ENCODE measurements at regions not wholly inside any gene's neighbourhood (a gene's known extent, or its start where the extent isn't known, plus 50 kb on each side); places are given as distances from the start of the nearest gene placed in this dataset.

GRCh38 chr2:211133766-211134165, 577.4 kb downstream of the CPS1 start:
- Mint-ChIP-seq H3K36me3 (no peaks in the 10 kb centered on the region), H3K9me3 (peaks cover 0 to 5% of the 10 kb centered on the region in 2 donors), H3K4me1 (no peaks in the 10 kb centered on the region), H3K4me3 (no peak overlapping the region), H3K27ac (no peak overlapping the region), H3K27me3 (no peaks in the 10 kb centered on the region)
- ATAC-seq (replicated peaks) (no peak), DNase-seq (no peak)

DNA sequence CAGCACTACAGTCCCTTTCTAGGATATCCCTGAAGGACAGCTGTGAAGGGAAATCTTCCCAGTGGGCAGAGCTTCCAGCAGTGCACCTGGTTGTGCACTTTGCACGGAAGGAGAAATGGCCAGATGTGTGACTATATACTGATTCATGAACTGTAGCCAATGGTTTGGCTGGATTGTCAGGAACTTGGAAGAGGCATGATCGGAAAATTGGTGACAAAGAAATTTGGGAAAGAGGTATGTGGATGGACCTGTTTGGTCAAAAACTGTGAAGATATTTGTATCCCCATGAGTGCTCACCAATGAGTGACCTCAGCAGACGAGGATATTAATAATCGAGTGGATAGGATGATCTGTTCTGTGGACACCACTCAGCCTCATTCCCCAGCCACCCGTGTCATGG, 582.2 kb downstream of the CPS1 start:
- Mint-ChIP-seq H3K27ac (no peak overlapping the region), H3K4me3 (no peak overlapping the region), H3K9me3 (peaks cover 0 to 7% of the 10 kb centered on the region in 2 donors), H3K36me3 (no peaks in the 10 kb centered on the region), H3K4me1 (no peaks in the 10 kb centered on the region), H3K27me3 (no peaks in the 10 kb centered on the region)
- DNase-seq, result no peak
- no peak for ATAC-seq (replicated peaks)

DNA sequence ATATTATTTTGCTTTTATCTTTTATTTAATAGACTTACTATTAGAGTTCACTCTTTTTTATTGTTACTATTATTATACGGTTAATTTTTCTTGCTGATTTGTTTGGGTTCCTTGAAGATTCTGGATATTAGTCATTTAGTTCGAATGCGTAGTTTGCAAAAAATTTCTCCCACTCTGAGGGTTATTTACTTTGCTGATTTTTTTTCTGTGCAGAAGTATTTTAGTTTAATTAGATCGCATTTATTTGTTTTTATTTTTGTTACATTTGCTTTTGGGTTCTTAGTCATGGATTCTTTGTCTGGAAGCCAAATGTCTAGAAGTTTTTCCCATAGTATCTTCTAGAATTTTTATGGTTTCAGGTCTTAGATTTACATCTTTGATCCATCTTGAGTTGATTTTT, 585.2 kb downstream of the CPS1 start:
- Mint-ChIP-seq H3K36me3 (no peaks in the 10 kb centered on the region), H3K4me3 (no peak overlapping the region), H3K9me3 (peaks cover 6 to 8% of the 10 kb centered on the region in 2 donors), H3K27me3 (peaks cover 0 to 5% of the 10 kb centered on the region in 2 donors), H3K27ac (no peak overlapping the region), H3K4me1 (no peaks in the 10 kb centered on the region)
- DNase-seq (no peak), ATAC-seq (replicated peaks) (no peak)

- H3K36me3 Mint-ChIP-seq, result no peaks in the 10 kb centered on the region
- H3K9me3 Mint-ChIP-seq, result peaks cover 6% of the 10 kb centered on the region in 2 donors
- peaks cover 0 to 5% of the 10 kb centered on the region in 2 donors for H3K27me3 Mint-ChIP-seq
- no peak overlapping the region for H3K4me3 Mint-ChIP-seq
- ATAC-seq (replicated peaks), result no peak
- no peaks in the 10 kb centered on the region for H3K4me1 Mint-ChIP-seq
- no peak for DNase-seq
- H3K27ac Mint-ChIP-seq, result no peak overlapping the region
Observed at GRCh38 chr2:211144078-211144477, 587.7 kb downstream of the CPS1 start.

- ATAC-seq (replicated peaks) (no peak), DNase-seq (no peak)
- Mint-ChIP-seq H3K4me1 (no peaks in the 10 kb centered on the region), H3K4me3 (no peak overlapping the region), H3K36me3 (no peaks in the 10 kb centered on the region), H3K9me3 (peaks cover 6% of the 10 kb centered on the region in 2 donors), H3K27me3 (peaks cover 0 to 5% of the 10 kb centered on the region in 2 donors), H3K27ac (no peak overlapping the region)
Observed at GRCh38 chr2:211144974-211145665, 588.7 kb downstream of the CPS1 start.

- H3K4me1 Mint-ChIP-seq, result no peaks in the 10 kb centered on the region
- H3K9me3 Mint-ChIP-seq, result peaks cover 2 to 3% of the 10 kb centered on the region in 2 donors
- no peak overlapping the region for H3K4me3 Mint-ChIP-seq
- peaks cover 0 to 3% of the 10 kb centered on the region in 2 donors for H3K27me3 Mint-ChIP-seq
- no peak overlapping the region for H3K27ac Mint-ChIP-seq
- DNase-seq (no peak), ATAC-seq (replicated peaks) (no peak)
- no peaks in the 10 kb centered on the region for H3K36me3 Mint-ChIP-seq
Observed at GRCh38 chr2:211149731-211150130, 593.3 kb downstream of the CPS1 start.

DNA sequence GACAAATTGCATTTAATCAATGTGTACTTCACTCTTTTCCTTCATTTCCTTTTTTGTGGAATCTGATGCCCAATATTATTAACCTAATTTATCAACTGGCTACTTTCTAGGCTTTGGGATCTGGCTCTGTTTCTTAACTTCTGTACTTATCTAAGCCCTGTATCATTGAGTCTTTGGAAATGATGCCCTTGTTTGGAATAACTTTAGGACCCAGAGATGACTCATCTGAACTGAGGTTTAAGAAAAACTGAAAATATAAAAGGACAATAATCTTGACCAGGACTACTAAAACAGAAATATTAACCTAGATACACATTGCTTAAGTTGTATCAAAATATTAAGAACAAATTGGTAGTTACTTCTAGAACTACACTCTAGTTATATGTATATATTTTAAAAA, 600.8 kb downstream of the CPS1 start:
- Mint-ChIP-seq H3K36me3 (no peaks in the 10 kb centered on the region), H3K4me3 (no peak overlapping the region), H3K27ac (no peak overlapping the region), H3K9me3 (no peaks in the 10 kb centered on the region), H3K4me1 (no peaks in the 10 kb centered on the region), H3K27me3 (no peaks in the 10 kb centered on the region)
- no peak for ATAC-seq (replicated peaks)
- DNase-seq, result no peak

- H3K9me3 Mint-ChIP-seq, result no peaks in the 10 kb centered on the region
- ATAC-seq (replicated peaks), result peak; percentile 87 to 93
Observed at GRCh38 chr2:211157856-211158463, 601.6 kb downstream of the CPS1 start.

DNA sequence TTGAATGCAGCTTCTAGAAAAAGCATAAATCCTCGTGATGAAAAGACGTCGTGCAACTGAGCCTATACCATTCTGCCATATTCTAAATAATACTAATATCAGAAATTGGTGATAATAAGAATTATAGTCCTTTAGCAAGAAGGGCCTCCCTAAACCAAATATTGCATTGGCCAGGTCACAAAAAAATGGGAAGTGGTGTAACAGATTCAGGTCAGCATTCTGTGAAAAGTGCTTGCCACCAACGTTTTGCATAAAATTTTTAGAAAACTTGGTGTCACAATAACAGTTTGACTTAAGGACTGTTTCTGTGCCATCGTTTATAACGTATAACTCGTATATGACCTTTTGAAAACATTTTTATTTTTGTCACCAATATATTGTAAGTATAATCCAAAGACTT, 603.6 kb downstream of the CPS1 start:
- H3K4me3 Mint-ChIP-seq, result no peak overlapping the region
- no peaks in the 10 kb centered on the region for H3K36me3 Mint-ChIP-seq
- H3K27ac Mint-ChIP-seq, result no peak overlapping the region
- H3K27me3 Mint-ChIP-seq, result peaks cover 0 to 5% of the 10 kb centered on the region in 2 donors
- ATAC-seq (replicated peaks) (no peak), DNase-seq (no peak)
- H3K9me3 Mint-ChIP-seq, result no peaks in the 10 kb centered on the region
- H3K4me1 Mint-ChIP-seq, result no peaks in the 10 kb centered on the region

More at GRCh38 chr2:211157856-211158463, 601.6 kb downstream of the CPS1 start:
- peak; percentile 31 for DNase-seq
- Mint-ChIP-seq H3K27ac (no peak overlapping the region), H3K4me3 (no peak overlapping the region), H3K27me3 (peaks cover 0 to 3% of the 10 kb centered on the region in 2 donors), H3K4me1 (no peaks in the 10 kb centered on the region), H3K36me3 (no peaks in the 10 kb centered on the region)

DNA sequence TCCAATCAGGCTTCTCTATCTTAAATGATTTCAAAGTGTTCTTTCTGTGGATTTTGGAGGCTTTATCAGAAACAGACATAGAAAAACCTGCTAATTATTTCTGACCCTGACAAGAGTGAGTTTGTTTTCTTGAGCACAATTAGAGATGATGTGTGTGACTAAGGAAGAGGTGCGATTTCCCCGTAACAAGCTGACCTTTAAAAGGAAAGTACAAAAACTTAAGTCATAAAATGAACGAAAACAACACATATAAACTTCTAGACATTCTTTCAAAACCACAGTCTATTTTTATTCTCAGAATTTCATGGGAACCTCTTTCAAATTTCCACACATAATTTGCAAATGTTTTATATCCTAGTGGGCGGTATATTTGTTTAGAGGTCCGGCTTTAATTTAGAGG, 604.8 kb downstream of the CPS1 start:
- Mint-ChIP-seq H3K4me1 (no peaks in the 10 kb centered on the region), H3K9me3 (no peaks in the 10 kb centered on the region), H3K4me3 (no peak overlapping the region), H3K27me3 (peaks cover 0 to 5% of the 10 kb centered on the region in 2 donors), H3K36me3 (no peaks in the 10 kb centered on the region), H3K27ac (no peak overlapping the region)
- DNase-seq (no peak), ATAC-seq (replicated peaks) (no peak)

DNA sequence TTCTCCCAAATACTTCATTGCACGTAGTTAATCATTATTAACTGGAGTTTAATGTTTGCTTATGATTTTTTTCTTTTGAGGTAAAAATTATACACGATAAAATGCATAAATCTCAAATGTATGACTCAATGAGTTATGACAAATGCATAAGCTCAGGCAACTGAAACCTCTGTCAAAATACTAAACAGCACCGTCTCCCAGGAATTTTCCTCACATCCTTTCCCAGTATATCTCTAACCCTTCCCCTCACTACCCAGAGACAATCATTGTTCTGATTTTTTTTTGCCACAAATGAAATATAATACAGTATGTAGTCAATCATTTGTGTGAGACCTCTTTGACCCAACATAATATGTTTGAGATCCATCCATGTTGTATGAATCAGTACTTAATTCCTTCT, 606.5 kb downstream of the CPS1 start:
- Mint-ChIP-seq H3K36me3 (no peaks in the 10 kb centered on the region), H3K27ac (no peak overlapping the region), H3K9me3 (no peaks in the 10 kb centered on the region), H3K4me1 (no peaks in the 10 kb centered on the region), H3K27me3 (peaks cover 0 to 5% of the 10 kb centered on the region in 2 donors), H3K4me3 (no peak overlapping the region)
- ATAC-seq (replicated peaks) (no peak), DNase-seq (no peak)

DNA sequence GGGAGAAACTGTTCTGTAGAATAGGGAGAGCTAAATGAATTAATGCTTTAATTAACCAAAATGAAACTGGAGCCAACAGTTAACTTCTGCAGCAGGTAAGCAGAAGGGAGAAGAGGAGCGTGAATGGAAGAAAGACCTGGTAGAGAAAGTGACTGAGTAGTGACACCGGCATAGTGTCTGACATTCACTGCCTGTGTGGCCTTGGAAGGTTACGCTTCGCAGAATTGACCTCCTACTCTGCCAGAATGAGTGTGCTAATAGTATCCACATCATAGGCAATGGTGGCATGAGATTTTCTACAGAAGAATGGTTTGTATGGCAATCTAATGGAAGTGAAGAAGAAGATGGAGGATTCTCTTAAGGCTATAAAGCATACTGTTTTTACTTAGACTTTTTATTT, 614.4 kb downstream of the CPS1 start:
- H3K27ac Mint-ChIP-seq, result no peak overlapping the region
- H3K27me3 Mint-ChIP-seq, result no peaks in the 10 kb centered on the region
- DNase-seq (no peak), ATAC-seq (replicated peaks) (no peak)
- H3K9me3 Mint-ChIP-seq, result no peaks in the 10 kb centered on the region
- H3K4me1 Mint-ChIP-seq, result no peaks in the 10 kb centered on the region
- no peaks in the 10 kb centered on the region for H3K36me3 Mint-ChIP-seq
- no peak overlapping the region for H3K4me3 Mint-ChIP-seq

DNA sequence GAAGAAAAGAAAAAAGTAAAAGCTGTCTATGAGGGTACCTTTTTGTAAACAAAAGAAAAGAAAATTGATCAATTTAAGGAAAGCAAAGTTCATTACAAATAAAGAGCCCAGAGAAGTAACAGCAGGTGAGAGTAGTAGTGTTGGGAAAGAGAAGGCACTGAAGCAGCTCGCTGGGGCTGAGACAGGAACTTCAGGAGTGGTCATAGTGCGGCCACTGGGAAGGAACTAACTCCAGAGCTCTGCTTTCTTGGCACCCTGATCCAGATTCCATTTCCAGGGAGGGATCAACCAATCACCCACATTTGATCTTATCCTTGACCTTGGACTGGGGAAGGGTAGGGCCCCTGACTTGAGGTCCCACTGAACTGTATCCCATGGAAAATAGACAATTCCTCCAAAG, 617.6 kb downstream of the CPS1 start:
- no peaks in the 10 kb centered on the region for H3K9me3 Mint-ChIP-seq

DNA sequence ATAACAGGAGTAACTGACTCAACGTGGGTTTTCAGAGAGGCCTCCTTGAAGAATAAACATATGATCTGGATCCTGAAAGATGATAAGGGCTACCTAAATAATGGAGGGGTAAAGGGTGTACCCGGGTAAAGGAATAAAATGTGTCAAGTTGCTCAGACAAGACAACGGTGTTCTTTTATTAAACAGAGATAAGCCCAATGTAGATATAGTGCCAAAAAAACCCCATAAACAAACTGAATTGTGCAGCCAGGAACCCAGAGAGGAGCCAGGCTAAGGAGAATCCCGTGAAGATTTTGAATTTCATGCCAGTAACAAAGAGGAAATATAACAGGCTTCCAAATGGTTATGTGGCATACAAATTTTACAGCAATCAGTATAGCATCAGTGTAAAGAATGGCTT, 618.2 kb downstream of the CPS1 start:
- H3K36me3 Mint-ChIP-seq, result no peaks in the 10 kb centered on the region
- H3K9me3 Mint-ChIP-seq, result no peaks in the 10 kb centered on the region
- ATAC-seq (replicated peaks) (no peak), DNase-seq (no peak)
- no peaks in the 10 kb centered on the region for H3K27me3 Mint-ChIP-seq
- H3K4me3 Mint-ChIP-seq, result no peak overlapping the region
- no peaks in the 10 kb centered on the region for H3K4me1 Mint-ChIP-seq
- H3K27ac Mint-ChIP-seq, result no peak overlapping the region

More for the DNA sequence above, 617.6 kb downstream of the CPS1 start:
- H3K36me3 Mint-ChIP-seq, result no peaks in the 10 kb centered on the region
- no peaks in the 10 kb centered on the region for H3K27me3 Mint-ChIP-seq
- no peaks in the 10 kb centered on the region for H3K4me1 Mint-ChIP-seq
- DNase-seq (no peak), ATAC-seq (replicated peaks) (no peak)
- H3K4me3 Mint-ChIP-seq, result no peak overlapping the region
- H3K27ac Mint-ChIP-seq, result no peak overlapping the region

DNA sequence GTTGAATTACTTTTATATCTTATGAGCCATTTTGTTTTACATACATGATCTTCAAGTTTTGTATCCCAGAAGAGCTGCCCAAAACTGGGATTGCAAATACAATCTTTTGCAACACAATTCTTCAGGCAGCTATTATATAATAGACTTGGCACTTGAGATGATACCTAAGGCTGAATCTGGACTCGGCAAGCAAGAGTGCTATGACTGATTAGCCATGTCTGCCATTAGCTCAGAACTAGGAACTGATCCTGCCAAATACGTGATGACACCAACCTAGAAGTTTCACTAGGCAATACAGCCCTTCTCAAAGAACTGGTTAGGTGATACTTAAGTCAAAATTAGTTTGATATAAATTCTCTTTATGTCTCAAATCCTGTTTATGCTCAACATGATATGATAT, 619.6 kb downstream of the CPS1 start:
- Mint-ChIP-seq H3K4me3 (no peak overlapping the region), H3K4me1 (no peaks in the 10 kb centered on the region), H3K9me3 (no peaks in the 10 kb centered on the region), H3K27ac (no peak overlapping the region), H3K27me3 (no peaks in the 10 kb centered on the region), H3K36me3 (no peaks in the 10 kb centered on the region)
- ATAC-seq (replicated peaks) (no peak), DNase-seq (no peak)
